SU-DHL-6 (cell line): ENCODE measurements at regions not wholly inside any gene's neighbourhood (a gene's known extent, or its start where the extent isn't known, plus 50 kb on each side); places are given as distances from the start of the nearest gene placed in this dataset.

ENCODE experiments used
- H2AFZ ChIP-seq: fragments of 200-600 bp; sonication (generic); 2 replicates; pipeline ENCODE4 v1.6.1; 2014; ENCODE audit warnings: low read depth, mild to moderate bottlenecking, moderate library complexity, mixed read lengths, antibody characterized with exemption, low read length; ENCODE audit not compliant: severe bottlenecking
- H3F3A ChIP-seq: fragments of 200-600 bp; shearing (Covaris generic); 2 replicates; pipeline ENCODE4 v1.6.0; 2016; ENCODE audit warnings: antibody characterized with exemption, mild to moderate bottlenecking; ENCODE audit not compliant: insufficient read depth
- H3K27ac ChIP-seq: fragments of 200-600 bp; sonication (generic); 2 replicates; pipeline ENCODE4 v1.5.1; 2016; ENCODE audit warnings: low read depth, mild to moderate bottlenecking, low read length, moderate library complexity, mixed read lengths
- H3K27me3 ChIP-seq: fragments of 200-600 bp; sonication (generic), shearing (Covaris generic); 2 replicates; pipeline ENCODE4 v1.6.0; 2014; ENCODE audit warnings: mild to moderate bottlenecking, low read length
- H3K36me3 ChIP-seq: fragments of 200-600 bp; sonication (generic); 2 replicates; pipeline ENCODE4 v1.6.1; 2014; ENCODE audit warnings: mild to moderate bottlenecking, low read length, mixed read lengths
- H3K4me2 ChIP-seq: fragments of 300-600, 200-600 bp; shearing (Covaris generic), sonication (generic); 2 replicates; pipeline ENCODE4 v1.6.0; 2014; ENCODE audit warnings: low read length, low read depth, mild to moderate bottlenecking; ENCODE audit not compliant: poor library complexity, severe bottlenecking
- H3K4me3 ChIP-seq: fragments of 200-600 bp; sonication (generic); 2 replicates; pipeline ENCODE4 v1.5.1; 2014; ENCODE audit warnings: antibody characterized with exemption, low read length, mild to moderate bottlenecking, mixed read lengths; ENCODE audit not compliant: insufficient read depth, poor library complexity, severe bottlenecking
- H3K79me2 ChIP-seq: fragments of 200-600 bp; sonication (generic); 2 replicates; pipeline ENCODE4 v1.6.1; 2014; ENCODE audit warnings: mild to moderate bottlenecking, low read length, moderate library complexity; ENCODE audit not compliant: insufficient read depth
- H3K9ac ChIP-seq: fragments of 200-600 bp; sonication (generic); 2 replicates; pipeline ENCODE4 v1.7.0; 2014; ENCODE audit warnings: mild to moderate bottlenecking, low read length
- H3K9me2 ChIP-seq: fragments of 200-600 bp; sonication (generic); replicated peaks from 2 replicates; pipeline ENCODE4 v1.6.1; 2014; ENCODE audit warnings: low read length; ENCODE audit not compliant: insufficient read depth
- H3K9me3 ChIP-seq: fragments of 200-600 bp; sonication (generic); 2 replicates; pipeline ENCODE4 v1.6.1; 2014; ENCODE audit warnings: low read length, mixed read lengths; ENCODE audit not compliant: insufficient read depth
- H4K20me1 ChIP-seq: fragments of 200-600 bp; sonication (generic); 2 replicates; pipeline ENCODE4 v1.6.1; 2014; ENCODE audit warnings: low read depth, mild to moderate bottlenecking, antibody characterized with exemption, low read length, moderate library complexity, mixed read lengths
- EZH2phosphoT487 ChIP-seq: fragments of 200-600 bp; sonication (generic), shearing (Covaris generic); conservative IDR thresholded peaks from 2 replicates; pipeline ENCODE4 v1.6.1; 2018; ENCODE audit warnings: mild to moderate bottlenecking, antibody characterized with exemption, low read length, moderate library complexity, mixed read lengths
- TF ChIP-seq, protein P1 (sequence below): fragments of 200-600 bp; sonication (generic); IDR thresholded peaks from one replicate; pipeline ENCODE4 v1.5.1; 2017; ENCODE audit warnings: antibody characterized with exemption, mild to moderate bottlenecking, low read length, moderate library complexity; ENCODE audit not compliant: insufficient read depth, poor library complexity, severe bottlenecking

GRCh38 chr18:79627750-79628294 is 51.8 kb upstream of the CTDP1 start:
- H4K20me1 ChIP-seq = no peaks in the 10 kb centered on the region
- H3K4me2 ChIP-seq = no peak overlapping the region
- no peaks in the 10 kb centered on the region for H3K27me3 ChIP-seq
- peaks cover 6% of the 10 kb centered on the region; the same call in 1 of the 2 replicates for H3F3A ChIP-seq
- H3K36me3 ChIP-seq = no peaks in the 10 kb centered on the region
- H3K27ac ChIP-seq = no peak overlapping the region
- H3K9ac ChIP-seq = no peak overlapping the region
- H3K9me2 ChIP-seq = no peaks in the 10 kb centered on the region
- H3K4me3 ChIP-seq = no peak overlapping the region
- H3K79me2 ChIP-seq = no peaks in the 10 kb centered on the region
- H3K9me3 ChIP-seq = no peaks in the 10 kb centered on the region
- no peak for TF ChIP-seq EZH2phosphoT487
- TF ChIP-seq, protein P1, sequence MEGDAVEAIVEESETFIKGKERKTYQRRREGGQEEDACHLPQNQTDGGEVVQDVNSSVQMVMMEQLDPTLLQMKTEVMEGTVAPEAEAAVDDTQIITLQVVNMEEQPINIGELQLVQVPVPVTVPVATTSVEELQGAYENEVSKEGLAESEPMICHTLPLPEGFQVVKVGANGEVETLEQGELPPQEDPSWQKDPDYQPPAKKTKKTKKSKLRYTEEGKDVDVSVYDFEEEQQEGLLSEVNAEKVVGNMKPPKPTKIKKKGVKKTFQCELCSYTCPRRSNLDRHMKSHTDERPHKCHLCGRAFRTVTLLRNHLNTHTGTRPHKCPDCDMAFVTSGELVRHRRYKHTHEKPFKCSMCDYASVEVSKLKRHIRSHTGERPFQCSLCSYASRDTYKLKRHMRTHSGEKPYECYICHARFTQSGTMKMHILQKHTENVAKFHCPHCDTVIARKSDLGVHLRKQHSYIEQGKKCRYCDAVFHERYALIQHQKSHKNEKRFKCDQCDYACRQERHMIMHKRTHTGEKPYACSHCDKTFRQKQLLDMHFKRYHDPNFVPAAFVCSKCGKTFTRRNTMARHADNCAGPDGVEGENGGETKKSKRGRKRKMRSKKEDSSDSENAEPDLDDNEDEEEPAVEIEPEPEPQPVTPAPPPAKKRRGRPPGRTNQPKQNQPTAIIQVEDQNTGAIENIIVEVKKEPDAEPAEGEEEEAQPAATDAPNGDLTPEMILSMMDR = no peak
- H2AFZ ChIP-seq = no peak overlapping the region

DNA sequence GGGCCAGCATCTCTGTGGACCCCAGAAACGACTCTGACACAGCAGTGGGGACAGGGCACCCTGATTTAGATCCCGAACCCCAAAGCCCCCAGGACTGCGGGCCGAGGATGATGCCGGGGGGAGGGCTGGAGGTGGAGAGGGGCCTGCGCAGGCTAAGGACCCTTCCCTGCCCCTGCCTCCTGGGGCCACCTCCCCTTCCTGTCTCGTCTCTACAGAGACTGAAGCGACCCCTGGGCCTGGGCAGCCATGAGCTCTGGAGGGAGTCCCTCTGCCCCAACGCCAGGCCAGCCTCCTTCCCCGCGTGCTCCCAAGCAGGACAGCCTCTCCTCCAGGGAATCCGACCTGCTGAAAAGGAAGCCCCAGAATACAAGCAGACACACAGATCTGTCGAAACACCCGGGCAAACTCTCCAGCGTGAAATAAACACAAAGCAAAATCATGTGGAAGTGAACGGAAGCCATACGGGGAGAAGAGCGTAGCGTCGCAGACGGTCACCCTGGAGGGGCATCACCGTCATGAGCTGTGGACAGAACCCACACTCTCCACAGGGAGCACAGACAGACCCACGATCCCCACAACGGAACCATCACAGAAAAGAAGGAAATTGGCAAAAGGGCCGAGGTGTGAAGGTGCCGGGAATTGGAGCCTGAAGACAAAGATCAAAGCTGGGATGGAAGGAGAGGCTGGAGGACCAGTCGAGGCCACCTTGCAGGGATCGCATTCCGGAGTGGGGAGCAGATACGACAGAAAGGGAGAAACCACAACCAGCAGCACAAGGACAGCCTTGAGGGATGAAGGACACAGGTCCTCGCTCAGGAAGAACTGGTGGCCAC is 51.0 kb upstream of the CTDP1 start:
- Histone ChIP-seq H3F3A (peaks cover 6% of the 10 kb centered on the region; the same call in 1 of the 2 replicates), H3K36me3 (no peaks in the 10 kb centered on the region), H3K9me3 (no peaks in the 10 kb centered on the region), H3K9me2 (no peaks in the 10 kb centered on the region), H3K27me3 (no peaks in the 10 kb centered on the region), H3K27ac (no peak overlapping the region), H3K79me2 (no peaks in the 10 kb centered on the region), H3K9ac (no peak overlapping the region), H4K20me1 (no peaks in the 10 kb centered on the region), H2AFZ (no peak overlapping the region), H3K4me3 (no peak overlapping the region), H3K4me2 (no peak overlapping the region)
- TF ChIP-seq, protein P1 = no peak
- TF ChIP-seq EZH2phosphoT487 = no peak

GRCh38 chr18:79629249-79629558 is 50.4 kb upstream of the CTDP1 start:
- Histone ChIP-seq H3K36me3 (no peaks in the 10 kb centered on the region), H3K4me2 (no peak overlapping the region), H3K4me3 (no peak overlapping the region), H2AFZ (no peak overlapping the region), H3K27ac (no peak overlapping the region), H3K9ac (no peak overlapping the region), H3K9me3 (no peaks in the 10 kb centered on the region), H4K20me1 (no peaks in the 10 kb centered on the region), H3K27me3 (no peaks in the 10 kb centered on the region), H3K9me2 (no peaks in the 10 kb centered on the region), H3F3A (peaks cover 6% of the 10 kb centered on the region; the same call in 1 of the 2 replicates), H3K79me2 (no peaks in the 10 kb centered on the region)
- TF ChIP-seq, protein P1 = no peak
- no peak for TF ChIP-seq EZH2phosphoT487
